ENCODE measurements at regions not wholly inside any gene's neighbourhood (a gene's known extent, or its start where the extent isn't known, plus 50 kb on each side); places are given as distances from the start of the nearest gene placed in this dataset.

DNA sequence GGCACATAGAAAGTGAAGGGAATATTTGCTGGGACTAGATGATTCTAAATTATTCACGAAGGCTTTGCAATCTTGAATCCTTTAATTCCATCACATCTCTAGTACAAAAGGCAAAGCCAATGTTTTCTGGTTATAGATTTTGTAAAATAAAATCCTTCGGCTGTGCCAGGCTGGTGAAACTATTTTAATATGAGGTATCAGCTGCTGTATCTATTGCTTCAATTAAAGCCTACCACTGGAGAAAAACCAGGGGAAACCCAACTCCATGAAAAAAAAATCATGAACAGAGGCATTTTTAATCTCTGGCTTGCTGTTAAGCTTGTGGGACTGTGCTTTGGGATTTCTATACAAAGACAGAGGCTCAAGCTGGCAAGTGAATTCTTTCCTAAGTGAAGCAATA is 271.8 kb downstream of the QKI start:
- Mint-ChIP-seq H3K27me3 (ENCODE audit: low read depth) (no peaks in the 10 kb centered on the region), H3K4me3 (no peak overlapping the region), H3K36me3 (ENCODE audit: insufficient read depth in 1 of 3, low read depth in 3 of 3) (peaks cover 0 to 15% (median 2%) of the 10 kb centered on the region in 3 experiments; a peak in 4 of 7 replicates), H3K9me3 (peaks cover 10 to 16% of the 10 kb centered on the region in 2 experiments), H3K27ac (no peak overlapping the region), H3K4me1 (no peaks in the 10 kb centered on the region)
- no peak overlapping the region for H2BK5ac ChIP-seq (ENCODE audit: insufficient read length, low read length)
- no peaks in the 10 kb centered on the region for H3K23me2 ChIP-seq (ENCODE audit: insufficient read length, low read depth, low read length, poor library complexity, severe bottlenecking)
- no peak overlapping the region for H3K9ac ChIP-seq (ENCODE audit: extremely low read depth, insufficient read length, low read length)
- no peak for DNase-seq
- no peak overlapping the region for H3K14ac ChIP-seq (ENCODE audit: insufficient read depth, low read length)
- H2BK20ac ChIP-seq (ENCODE audit: low read depth, low read length, poor library complexity, severe bottlenecking), result no peak overlapping the region
- TF ChIP-seq, protein P1, sequence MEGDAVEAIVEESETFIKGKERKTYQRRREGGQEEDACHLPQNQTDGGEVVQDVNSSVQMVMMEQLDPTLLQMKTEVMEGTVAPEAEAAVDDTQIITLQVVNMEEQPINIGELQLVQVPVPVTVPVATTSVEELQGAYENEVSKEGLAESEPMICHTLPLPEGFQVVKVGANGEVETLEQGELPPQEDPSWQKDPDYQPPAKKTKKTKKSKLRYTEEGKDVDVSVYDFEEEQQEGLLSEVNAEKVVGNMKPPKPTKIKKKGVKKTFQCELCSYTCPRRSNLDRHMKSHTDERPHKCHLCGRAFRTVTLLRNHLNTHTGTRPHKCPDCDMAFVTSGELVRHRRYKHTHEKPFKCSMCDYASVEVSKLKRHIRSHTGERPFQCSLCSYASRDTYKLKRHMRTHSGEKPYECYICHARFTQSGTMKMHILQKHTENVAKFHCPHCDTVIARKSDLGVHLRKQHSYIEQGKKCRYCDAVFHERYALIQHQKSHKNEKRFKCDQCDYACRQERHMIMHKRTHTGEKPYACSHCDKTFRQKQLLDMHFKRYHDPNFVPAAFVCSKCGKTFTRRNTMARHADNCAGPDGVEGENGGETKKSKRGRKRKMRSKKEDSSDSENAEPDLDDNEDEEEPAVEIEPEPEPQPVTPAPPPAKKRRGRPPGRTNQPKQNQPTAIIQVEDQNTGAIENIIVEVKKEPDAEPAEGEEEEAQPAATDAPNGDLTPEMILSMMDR (conservative IDR thresholded peaks at IDR 0.05), result no peak
- H3K79me1 ChIP-seq (ENCODE audit: insufficient read depth, low read depth, low read length, poor library complexity, severe bottlenecking), result no peaks in the 10 kb centered on the region
- no peak overlapping the region for H2BK120ac ChIP-seq (ENCODE audit: low read depth, low read length, poor library complexity, severe bottlenecking)
- H3K4me2 ChIP-seq (ENCODE audit: insufficient read depth, insufficient read length, low read length), result no peak overlapping the region
- H3K4me1 ChIP-seq (ENCODE audit: insufficient read depth, low read length), result no peaks in the 10 kb centered on the region
- WGBS (ENCODE audit: extremely low coverage, insufficient read length, low lambda C conversion rate), result no CpG with 5 or more reads among the region's 2 CpGs
- no peak overlapping the region for H3K18ac ChIP-seq (ENCODE audit: insufficient read length, low read depth, low read length)
- H2BK12ac ChIP-seq (ENCODE audit: insufficient read length, low read depth, low read length), result no peak overlapping the region
- no peak overlapping the region for H3K56ac ChIP-seq (ENCODE audit: insufficient read length, low read depth, low read length)
- H3K4ac ChIP-seq (ENCODE audit: low read depth, low read length), result no peak overlapping the region
- H4K5ac ChIP-seq (ENCODE audit: insufficient read length, low read depth, low read length), result no peak overlapping the region
- H3T11ph ChIP-seq (ENCODE audit: low read length), result no peak overlapping the region
- H2AFZ ChIP-seq (ENCODE audit: low read length), result no peak overlapping the region
- no peak overlapping the region for H4K91ac ChIP-seq (ENCODE audit: insufficient read length, low read depth, low read length)
- no peaks in the 10 kb centered on the region for H3K79me2 ChIP-seq (ENCODE audit: insufficient read depth, low read length)
- no peak overlapping the region for H2BK15ac ChIP-seq (ENCODE audit: low read depth, low read length)
- no peaks in the 10 kb centered on the region for H3K9me3 ChIP-seq (ENCODE audit: control insufficient read depth, low read depth, low read length)
- no peaks in the 10 kb centered on the region for H4K20me1 ChIP-seq (ENCODE audit: control insufficient read depth, insufficient read depth, insufficient read length)
- H2AK5ac ChIP-seq (ENCODE audit: insufficient read length, low read length), result no peak overlapping the region
- no peak overlapping the region for H3K23ac ChIP-seq (ENCODE audit: insufficient read length, low read depth, low read length)
- H3K27me3 ChIP-seq (ENCODE audit: insufficient read depth, low read length), result no peaks in the 10 kb centered on the region
- no peak overlapping the region for H3K27ac ChIP-seq (ENCODE audit: insufficient read length, low read depth, low read length)
- H4K8ac ChIP-seq (replicated peaks; ENCODE audit: insufficient read length, low read depth, low read length), result no peak overlapping the region

All from H9 (cell line).